SK-N-SH treated with all-trans-retinoic acid at 6 μM for 48 hours (cell line): ENCODE measurements at regions not wholly inside any gene's neighbourhood (a gene's known extent, or its start where the extent isn't known, plus 50 kb on each side); places are given as distances from the start of the nearest gene placed in this dataset.

Experiments
- ATAC-seq: fragments of 200-7000 bp; cut with Tn5 transposase; 3 replicates; pipeline ENCODE4 v1.9.1; 2020; ENCODE audit warnings: mild to moderate bottlenecking, moderate library complexity
- ARNTL ChIP-seq: fragments of 450-650 bp; formaldehyde crosslinking; IDR thresholded peaks from 2 replicates; pipeline ENCODE4 v1.5.0; 2020; ENCODE audit warnings: low read depth, mild to moderate bottlenecking, moderate library complexity, borderline replicate concordance
- BACH2 ChIP-seq: fragments of 250-450 bp; sonication (Bioruptor Pico); IDR thresholded peaks from 2 replicates; pipeline ENCODE4 v1.9.0; 2021; ENCODE audit warnings: mild to moderate bottlenecking, borderline replicate concordance
- CSDC2 ChIP-seq: fragments of 250-450 bp; sonication (Bioruptor Pico); IDR thresholded peaks from 2 replicates; pipeline ENCODE4 v1.5.0; 2020; ENCODE audit warnings: mild to moderate bottlenecking, moderate library complexity
- ESRRG ChIP-seq: fragments of 250-450 bp; sonication (Bioruptor Pico); IDR thresholded peaks from 2 replicates; pipeline ENCODE4 v1.6.1; 2021; ENCODE audit warnings: mild to moderate bottlenecking
- GLIS3 ChIP-seq: fragments of 250-450 bp; sonication (Bioruptor Pico); IDR thresholded peaks from 2 replicates; pipeline ENCODE4 v1.5.0; 2020; ENCODE audit warnings: mild to moderate bottlenecking, moderate library complexity
- ISL1 ChIP-seq: fragments of 250-450 bp; sonication (Bioruptor Pico); IDR thresholded peaks from 2 replicates; pipeline ENCODE4 v2.1.2; 2022; ENCODE audit warnings: mild to moderate bottlenecking, moderate library complexity
- PPARA ChIP-seq: fragments of 250-450 bp; sonication (Bioruptor Pico); IDR thresholded peaks from 2 replicates; pipeline ENCODE4 v1.5.0; 2020; ENCODE audit warnings: mild to moderate bottlenecking, borderline replicate concordance
- RARB ChIP-seq: fragments of 250-450 bp; sonication (Bioruptor Pico); IDR thresholded peaks from 2 replicates; pipeline ENCODE4 v1.8.0; 2021; ENCODE audit warnings: mild to moderate bottlenecking, moderate library complexity
- SNAI2 ChIP-seq: fragments of 250-450 bp; sonication (Bioruptor Pico); IDR thresholded peaks from 2 replicates; pipeline ENCODE4 v1.5.0; 2020; ENCODE audit warnings: mild to moderate bottlenecking, moderate library complexity
- TCF4 ChIP-seq: fragments of 250-450 bp; sonication (Bioruptor Pico); IDR thresholded peaks from 2 replicates; pipeline ENCODE4 v1.8.0; 2021; ENCODE audit warnings: mild to moderate bottlenecking, moderate library complexity, borderline replicate concordance
- TOX ChIP-seq: fragments of 250-450 bp; sonication (Bioruptor Pico); IDR thresholded peaks from 2 replicates; pipeline ENCODE4 v1.8.0; 2021; ENCODE audit warnings: mild to moderate bottlenecking, moderate library complexity, borderline replicate concordance
- ZC3H10 ChIP-seq: fragments of 250-450 bp; sonication (Bioruptor Pico); IDR thresholded peaks from 2 replicates; pipeline ENCODE4 v1.5.1; 2021; ENCODE audit warnings: mild to moderate bottlenecking, moderate library complexity
- ZFP3 ChIP-seq: fragments of 250-450 bp; sonication (Bioruptor Pico); IDR thresholded peaks from 2 replicates; pipeline ENCODE4 v1.5.0; 2020; ENCODE audit warnings: mild to moderate bottlenecking, moderate library complexity
- ZFP30 ChIP-seq: fragments of 450-650 bp; formaldehyde crosslinking; IDR thresholded peaks from 2 replicates; pipeline ENCODE4 v1.5.0; 2022; ENCODE audit warnings: mild to moderate bottlenecking, moderate library complexity
- ZNF565 ChIP-seq: fragments of 450-650 bp; formaldehyde crosslinking; conservative IDR thresholded peaks from 2 replicates; pipeline ENCODE4 v1.5.0; 2020; ENCODE audit warnings: low read depth, mild to moderate bottlenecking, moderate library complexity
- ZNF70 ChIP-seq: fragments of 450-650 bp; formaldehyde crosslinking; IDR thresholded peaks from 2 replicates; pipeline ENCODE4 v1.5.0; 2020; ENCODE audit warnings: mild to moderate bottlenecking, moderate library complexity
- ZNF8 ChIP-seq: fragments of 450-650 bp; formaldehyde crosslinking; IDR thresholded peaks from 2 replicates; pipeline ENCODE4 v1.5.0; 2020; ENCODE audit warnings: mild to moderate bottlenecking, moderate library complexity
- TF ChIP-seq, protein P1 (sequence below): fragments of 250-450 bp; sonication (Bioruptor Pico); IDR thresholded peaks from 2 replicates; pipeline ENCODE4 v1.8.0; 2021; ENCODE audit warnings: low read depth, mild to moderate bottlenecking, moderate library complexity, borderline replicate concordance
- TF ChIP-seq, protein P2 (sequence below): fragments of 250-450 bp; sonication (Bioruptor Pico); IDR thresholded peaks from 2 replicates; pipeline ENCODE4 v1.8.0; 2020; ENCODE audit warnings: mild to moderate bottlenecking, moderate library complexity, borderline replicate concordance
- TF ChIP-seq, protein P3 (sequence below): fragments of 250-450 bp; sonication (Bioruptor Pico); IDR thresholded peaks from 2 replicates; pipeline ENCODE4 v1.5.1; 2020; ENCODE audit warnings: low read depth, mild to moderate bottlenecking, moderate library complexity
- TF ChIP-seq, protein P4 (sequence below): fragments of 250-450 bp; sonication (Bioruptor Pico); IDR thresholded peaks from 2 replicates; pipeline ENCODE4 v1.5.1; 2021; ENCODE audit warnings: mild to moderate bottlenecking, moderate library complexity

DNA sequence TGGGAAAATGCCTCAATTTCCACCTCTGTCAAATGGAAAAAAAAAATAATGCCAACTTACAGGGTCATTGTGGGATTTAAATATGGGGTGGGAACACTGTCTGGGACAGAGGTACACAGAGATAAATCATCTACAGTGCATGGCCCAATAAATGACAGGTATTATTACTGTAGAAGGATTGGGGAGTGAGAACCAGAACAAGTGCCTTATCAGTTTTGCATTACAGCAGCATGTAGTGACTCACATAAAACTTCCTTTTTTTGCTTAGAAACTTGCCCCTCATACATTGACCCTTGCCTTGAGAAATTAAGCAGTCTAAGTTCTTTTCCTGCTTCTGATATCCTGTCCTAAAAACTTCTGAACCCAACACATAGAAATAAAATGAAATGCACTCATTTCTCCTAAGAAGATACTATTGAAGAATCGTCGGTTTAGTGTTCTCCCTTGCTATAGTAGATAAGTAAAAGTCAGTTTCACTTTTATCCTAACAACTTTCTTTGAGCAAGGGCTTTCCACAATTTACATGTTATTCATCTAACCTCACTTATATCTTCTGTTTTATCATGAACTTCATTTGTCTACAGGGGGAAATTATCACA lies 121.0 kb upstream of the HAAO start:
- no peak for ATAC-seq
- no peak for TF ChIP-seq ZFP3 (CRISPR knock-in tag)
- TF ChIP-seq, protein P1, sequence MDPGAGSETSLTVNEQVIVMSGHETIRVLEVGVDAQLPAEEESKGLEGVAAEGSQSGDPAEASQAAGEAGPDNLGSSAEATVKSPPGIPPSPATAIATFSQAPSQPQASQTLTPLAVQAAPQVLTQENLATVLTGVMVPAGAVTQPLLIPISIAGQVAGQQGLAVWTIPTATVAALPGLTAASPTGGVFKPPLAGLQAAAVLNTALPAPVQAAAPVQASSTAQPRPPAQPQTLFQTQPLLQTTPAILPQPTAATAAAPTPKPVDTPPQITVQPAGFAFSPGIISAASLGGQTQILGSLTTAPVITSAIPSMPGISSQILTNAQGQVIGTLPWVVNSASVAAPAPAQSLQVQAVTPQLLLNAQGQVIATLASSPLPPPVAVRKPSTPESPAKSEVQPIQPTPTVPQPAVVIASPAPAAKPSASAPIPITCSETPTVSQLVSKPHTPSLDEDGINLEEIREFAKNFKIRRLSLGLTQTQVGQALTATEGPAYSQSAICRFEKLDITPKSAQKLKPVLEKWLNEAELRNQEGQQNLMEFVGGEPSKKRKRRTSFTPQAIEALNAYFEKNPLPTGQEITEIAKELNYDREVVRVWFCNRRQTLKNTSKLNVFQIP (CRISPR knock-in tag) = no peak
- TF ChIP-seq CSDC2 (CRISPR knock-in tag) = no peak

DNA sequence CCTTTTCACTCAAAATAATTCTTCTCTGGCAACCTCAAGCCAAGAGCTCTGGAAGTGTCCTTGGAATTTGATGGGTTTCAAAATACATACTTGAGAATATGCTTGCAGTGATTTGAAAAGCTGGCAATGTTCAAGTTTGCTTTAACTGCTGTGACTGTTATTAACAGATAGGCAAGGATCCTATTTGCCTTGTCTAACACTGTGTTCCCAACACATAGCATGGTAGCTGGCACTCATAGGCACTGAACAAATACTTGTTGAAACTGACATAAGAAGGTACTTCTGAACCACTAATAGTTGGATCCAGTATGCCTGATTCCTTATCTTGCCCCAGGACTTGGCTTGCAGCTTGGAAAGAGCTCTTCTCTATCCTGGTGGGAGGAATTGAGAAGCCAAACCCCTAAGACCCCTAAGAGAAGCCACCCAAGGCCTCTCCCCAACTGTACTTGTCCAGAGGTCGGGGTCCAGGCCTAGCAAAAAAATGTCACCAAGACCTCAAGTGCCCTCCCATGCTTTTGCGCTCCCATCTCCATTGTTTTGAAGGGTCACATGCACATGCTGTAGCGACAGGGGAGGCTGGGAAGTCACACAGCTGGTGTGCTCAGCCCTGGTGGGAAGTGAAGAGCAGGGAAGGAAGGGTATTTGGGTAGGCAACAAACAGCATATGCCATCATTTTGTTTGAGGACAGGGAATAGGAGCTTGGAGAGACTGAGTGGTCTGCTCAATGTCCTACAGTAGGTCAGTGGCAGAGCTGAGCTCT lies 118.4 kb upstream of the HAAO start:
- no peak for TF ChIP-seq TOX (CRISPR knock-in tag)
- TF ChIP-seq TCF4 (CRISPR knock-in tag) = no peak
- no peak for TF ChIP-seq ESRRG (CRISPR knock-in tag)
- no peak for TF ChIP-seq CSDC2 (CRISPR knock-in tag)
- TF ChIP-seq, protein P2, sequence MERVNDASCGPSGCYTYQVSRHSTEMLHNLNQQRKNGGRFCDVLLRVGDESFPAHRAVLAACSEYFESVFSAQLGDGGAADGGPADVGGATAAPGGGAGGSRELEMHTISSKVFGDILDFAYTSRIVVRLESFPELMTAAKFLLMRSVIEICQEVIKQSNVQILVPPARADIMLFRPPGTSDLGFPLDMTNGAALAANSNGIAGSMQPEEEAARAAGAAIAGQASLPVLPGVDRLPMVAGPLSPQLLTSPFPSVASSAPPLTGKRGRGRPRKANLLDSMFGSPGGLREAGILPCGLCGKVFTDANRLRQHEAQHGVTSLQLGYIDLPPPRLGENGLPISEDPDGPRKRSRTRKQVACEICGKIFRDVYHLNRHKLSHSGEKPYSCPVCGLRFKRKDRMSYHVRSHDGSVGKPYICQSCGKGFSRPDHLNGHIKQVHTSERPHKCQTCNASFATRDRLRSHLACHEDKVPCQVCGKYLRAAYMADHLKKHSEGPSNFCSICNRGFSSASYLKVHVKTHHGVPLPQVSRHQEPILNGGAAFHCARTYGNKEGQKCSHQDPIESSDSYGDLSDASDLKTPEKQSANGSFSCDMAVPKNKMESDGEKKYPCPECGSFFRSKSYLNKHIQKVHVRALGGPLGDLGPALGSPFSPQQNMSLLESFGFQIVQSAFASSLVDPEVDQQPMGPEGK (CRISPR knock-in tag) = no peak
- TF ChIP-seq ZFP3 (CRISPR knock-in tag) = no peak
- no peak for TF ChIP-seq ZC3H10 (CRISPR knock-in tag)
- no peak for TF ChIP-seq PPARA (CRISPR knock-in tag)
- TF ChIP-seq, protein P3, sequence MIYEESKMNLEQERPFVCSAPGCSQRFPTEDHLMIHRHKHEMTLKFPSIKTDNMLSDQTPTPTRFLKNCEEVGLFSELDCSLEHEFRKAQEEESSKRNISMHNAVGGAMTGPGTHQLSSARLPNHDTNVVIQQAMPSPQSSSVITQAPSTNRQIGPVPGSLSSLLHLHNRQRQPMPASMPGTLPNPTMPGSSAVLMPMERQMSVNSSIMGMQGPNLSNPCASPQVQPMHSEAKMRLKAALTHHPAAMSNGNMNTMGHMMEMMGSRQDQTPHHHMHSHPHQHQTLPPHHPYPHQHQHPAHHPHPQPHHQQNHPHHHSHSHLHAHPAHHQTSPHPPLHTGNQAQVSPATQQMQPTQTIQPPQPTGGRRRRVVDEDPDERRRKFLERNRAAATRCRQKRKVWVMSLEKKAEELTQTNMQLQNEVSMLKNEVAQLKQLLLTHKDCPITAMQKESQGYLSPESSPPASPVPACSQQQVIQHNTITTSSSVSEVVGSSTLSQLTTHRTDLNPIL (CRISPR knock-in tag) = no peak
- TF ChIP-seq BACH2 (CRISPR knock-in tag) = no peak
- no peak for TF ChIP-seq ZNF565 (CRISPR knock-in tag)
- no peak for TF ChIP-seq ZNF70
- TF ChIP-seq GLIS3 = no peak
- no peak for TF ChIP-seq RARB (CRISPR knock-in tag)
- no peak for TF ChIP-seq ARNTL (CRISPR knock-in tag)
- ATAC-seq = no peak

DNA sequence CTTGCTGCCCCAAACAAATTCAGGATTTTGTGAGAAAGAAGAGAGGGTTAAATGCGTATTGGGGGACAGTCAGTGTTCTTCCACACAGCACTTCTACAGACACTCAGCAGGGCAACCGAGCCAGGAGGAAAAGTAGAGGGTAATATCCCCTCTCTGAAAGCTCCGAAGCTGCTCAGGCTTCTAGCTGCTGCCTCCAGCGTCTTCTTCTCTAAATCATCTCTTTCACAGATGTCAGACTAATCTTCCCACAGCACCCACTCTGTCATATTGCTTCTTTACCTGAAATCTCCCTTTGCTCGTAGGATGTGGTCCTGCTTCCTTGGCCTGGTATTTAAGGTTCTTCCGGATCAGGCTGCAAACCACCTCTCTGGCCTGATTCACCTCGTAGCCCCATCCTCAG lies 117.6 kb upstream of the HAAO start:
- no peak for ATAC-seq

DNA sequence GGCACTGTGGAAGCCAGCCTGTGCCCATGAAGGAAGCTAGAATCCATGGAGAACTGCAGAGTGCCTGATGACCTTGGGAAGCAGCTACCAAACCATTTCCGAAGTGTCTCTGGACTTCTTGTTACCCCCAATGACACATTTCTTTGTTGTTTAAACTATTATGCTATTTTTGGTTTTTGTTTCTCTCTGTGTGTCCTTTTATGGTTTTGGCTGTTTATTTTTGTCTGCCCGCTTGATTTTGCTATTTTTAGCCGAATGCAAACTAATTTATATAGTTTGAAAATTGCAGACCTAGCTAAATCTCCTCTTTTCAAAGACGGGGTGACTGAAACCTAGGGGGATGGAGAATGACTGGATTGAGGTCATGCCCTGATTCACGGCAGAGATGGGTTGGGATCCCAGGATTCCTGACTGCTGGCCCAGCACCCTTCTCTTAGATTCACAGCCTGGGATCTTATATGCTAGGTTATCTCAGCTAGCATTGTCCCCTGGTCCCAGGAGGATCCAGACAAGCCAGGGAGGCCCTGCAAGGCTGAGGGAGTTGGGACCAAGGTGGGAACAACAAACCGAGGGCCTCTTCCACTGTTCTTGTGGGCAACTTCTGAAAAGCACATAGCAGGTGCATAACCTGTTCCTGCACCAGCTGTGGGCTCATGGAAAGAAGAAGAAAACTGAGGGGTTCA lies 116.3 kb upstream of the HAAO start:
- ATAC-seq = no peak
- TF ChIP-seq ISL1 (CRISPR knock-in tag) (no peak), ZFP30 (CRISPR knock-in tag) (no peak), ARNTL (CRISPR knock-in tag) (no peak), ZNF8 (CRISPR knock-in tag) (no peak), BACH2 (CRISPR knock-in tag) (no peak), RARB (CRISPR knock-in tag) (no peak), TOX (CRISPR knock-in tag) (no peak), ZNF565 (CRISPR knock-in tag) (no peak), GLIS3 (no peak), SNAI2 (CRISPR knock-in tag) (no peak)
- TF ChIP-seq, protein P4, sequence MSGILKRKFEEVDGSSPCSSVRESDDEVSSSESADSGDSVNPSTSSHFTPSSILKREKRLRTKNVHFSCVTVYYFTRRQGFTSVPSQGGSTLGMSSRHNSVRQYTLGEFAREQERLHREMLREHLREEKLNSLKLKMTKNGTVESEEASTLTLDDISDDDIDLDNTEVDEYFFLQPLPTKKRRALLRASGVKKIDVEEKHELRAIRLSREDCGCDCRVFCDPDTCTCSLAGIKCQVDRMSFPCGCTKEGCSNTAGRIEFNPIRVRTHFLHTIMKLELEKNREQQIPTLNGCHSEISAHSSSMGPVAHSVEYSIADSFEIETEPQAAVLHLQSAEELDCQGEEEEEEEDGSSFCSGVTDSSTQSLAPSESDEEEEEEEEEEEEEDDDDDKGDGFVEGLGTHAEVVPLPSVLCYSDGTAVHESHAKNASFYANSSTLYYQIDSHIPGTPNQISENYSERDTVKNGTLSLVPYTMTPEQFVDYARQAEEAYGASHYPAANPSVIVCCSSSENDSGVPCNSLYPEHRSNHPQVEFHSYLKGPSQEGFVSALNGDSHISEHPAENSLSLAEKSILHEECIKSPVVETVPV = no peak
- TF ChIP-seq, protein P1 (CRISPR knock-in tag) = no peak

More for the DNA sequence above, 117.6 kb upstream of the HAAO start:
- TF ChIP-seq ZNF8 (CRISPR knock-in tag) (no peak), ISL1 (CRISPR knock-in tag) (no peak), GLIS3 (no peak), ZFP3 (CRISPR knock-in tag) (no peak), BACH2 (CRISPR knock-in tag) (no peak)
- TF ChIP-seq, protein P2 (CRISPR knock-in tag) = no peak
